ENCODE measurements at regions not wholly inside any gene's neighbourhood (a gene's known extent, or its start where the extent isn't known, plus 50 kb on each side); places are given as distances from the start of the nearest gene placed in this dataset.

DNA sequence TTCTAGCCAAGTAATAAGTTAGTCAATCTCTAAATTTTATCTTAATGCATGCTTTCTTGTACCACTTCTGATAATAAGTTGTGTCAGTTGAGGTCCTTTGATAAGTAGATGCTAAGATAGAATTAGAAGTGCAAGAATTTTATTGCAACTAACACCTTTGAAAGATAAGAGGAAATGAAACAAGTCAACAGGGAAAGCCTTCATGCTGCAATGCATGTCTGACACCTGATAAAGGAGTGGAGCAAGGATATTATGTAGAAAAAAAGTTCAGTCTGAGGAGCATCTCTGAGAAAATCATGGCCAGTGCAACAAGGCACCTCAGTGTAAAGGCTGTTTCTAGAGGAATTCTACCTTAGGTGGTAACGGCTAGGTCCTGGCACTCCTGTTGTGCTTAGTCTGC, 210.7 kb upstream of the PPP1R2C start:
- DNase-seq (ENCODE audit: low read depth, low spot score): no peak
- Histone ChIP-seq H3K27ac (no peak overlapping the region), H3K9me3 (ENCODE audit: low read depth, low read length) (no peaks in the 10 kb centered on the region), H3K36me3 (ENCODE audit: insufficient read depth, low read length) (no peaks in the 10 kb centered on the region), H3K4me3 (no peak overlapping the region), H3K9ac (ENCODE audit: insufficient read length) (no peak overlapping the region)
- TF ChIP-seq POLR2AphosphoS5 (IDR thresholded peaks at IDR 0.05; ENCODE audit: borderline replicate concordance, low read depth, low read length) (no peak), EZH2 (IDR thresholded peaks at IDR 0.05) (no peak), FOXP2 (optimal IDR thresholded peaks at IDR 0.05; ENCODE audit: control extremely low read depth, extremely low read length, insufficient read depth) (no peak)

DNA sequence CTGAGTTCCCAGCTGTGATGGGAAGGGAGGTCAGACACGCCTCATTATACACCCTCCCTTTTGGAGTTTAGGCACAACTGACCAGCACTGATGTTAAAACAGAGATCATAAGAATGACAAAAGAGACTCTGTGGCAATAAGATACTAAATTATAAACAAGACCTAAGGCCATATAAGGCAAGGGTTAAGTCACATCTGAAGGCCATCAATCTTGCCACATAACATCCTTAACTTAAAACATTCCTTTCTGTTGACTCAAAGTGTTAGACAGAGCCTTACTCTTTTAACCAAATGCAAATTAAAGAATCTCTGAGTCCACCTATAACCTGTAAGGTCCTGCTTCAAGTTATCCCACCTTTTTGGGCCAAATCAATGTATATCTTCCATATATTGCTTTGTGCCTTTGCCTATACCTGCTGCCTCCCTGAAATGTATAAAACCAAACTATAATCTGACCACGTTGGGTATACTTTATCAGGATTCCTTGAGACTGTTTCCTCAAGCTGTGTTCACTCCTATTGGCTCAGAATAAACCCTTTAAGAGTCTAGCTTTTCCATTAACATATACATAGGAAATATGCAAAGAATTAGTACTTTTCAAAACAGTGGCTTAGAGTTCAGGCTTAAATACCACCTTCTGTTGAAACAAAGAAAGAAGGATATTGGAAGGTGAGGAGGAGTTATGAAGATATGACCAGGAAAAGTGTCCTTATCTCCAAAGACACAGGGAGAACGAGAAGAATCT, 214.4 kb upstream of the PPP1R2C start:
- no peak overlapping the region for H3K4me3 ChIP-seq
- H3K36me3 ChIP-seq (ENCODE audit: insufficient read depth, low read length): no peaks in the 10 kb centered on the region
- H3K9me3 ChIP-seq (ENCODE audit: low read depth, low read length): no peaks in the 10 kb centered on the region
- H3K27ac ChIP-seq: no peak overlapping the region
- H3K9ac ChIP-seq (ENCODE audit: insufficient read length): no peak overlapping the region
- no peak for DNase-seq (ENCODE audit: low read depth, low spot score)
- no peak for TF ChIP-seq POLR2AphosphoS5 (IDR thresholded peaks at IDR 0.05; ENCODE audit: borderline replicate concordance, low read depth, low read length)
- no peak for TF ChIP-seq FOXP2 (optimal IDR thresholded peaks at IDR 0.05; ENCODE audit: control extremely low read depth, extremely low read length, insufficient read depth)
- no peak for TF ChIP-seq EZH2 (IDR thresholded peaks at IDR 0.05)

DNA sequence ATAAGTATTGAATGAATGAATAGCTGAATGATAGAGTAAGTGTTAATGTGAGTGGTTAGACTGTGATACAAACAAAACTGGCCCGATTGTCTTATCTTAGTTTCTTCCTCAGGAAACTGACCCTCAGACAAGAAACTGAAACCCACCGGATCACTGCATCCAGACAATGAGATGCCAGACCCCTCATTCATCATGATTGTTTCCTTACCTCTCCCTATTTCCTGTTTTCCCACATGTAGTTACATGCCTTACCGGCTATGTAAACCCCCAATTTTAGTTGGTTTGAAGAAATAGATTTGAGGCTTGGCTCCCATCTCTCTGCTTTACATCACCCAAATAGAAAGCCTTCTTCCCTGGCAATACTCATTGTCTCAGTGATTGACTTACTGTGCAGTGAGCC, 218.9 kb upstream of the PPP1R2C start:
- Histone ChIP-seq H3K9me3 (ENCODE audit: low read depth, low read length) (no peaks in the 10 kb centered on the region), H3K9ac (ENCODE audit: insufficient read length) (no peak overlapping the region), H3K4me3 (no peak overlapping the region), H3K36me3 (ENCODE audit: insufficient read depth, low read length) (no peaks in the 10 kb centered on the region), H3K27ac (no peak overlapping the region)
- TF ChIP-seq FOXP2 (optimal IDR thresholded peaks at IDR 0.05; ENCODE audit: control extremely low read depth, extremely low read length, insufficient read depth) (no peak), POLR2AphosphoS5 (IDR thresholded peaks at IDR 0.05; ENCODE audit: borderline replicate concordance, low read depth, low read length) (no peak), EZH2 (IDR thresholded peaks at IDR 0.05) (no peak)
- no peak for DNase-seq (ENCODE audit: low read depth, low spot score)

DNA sequence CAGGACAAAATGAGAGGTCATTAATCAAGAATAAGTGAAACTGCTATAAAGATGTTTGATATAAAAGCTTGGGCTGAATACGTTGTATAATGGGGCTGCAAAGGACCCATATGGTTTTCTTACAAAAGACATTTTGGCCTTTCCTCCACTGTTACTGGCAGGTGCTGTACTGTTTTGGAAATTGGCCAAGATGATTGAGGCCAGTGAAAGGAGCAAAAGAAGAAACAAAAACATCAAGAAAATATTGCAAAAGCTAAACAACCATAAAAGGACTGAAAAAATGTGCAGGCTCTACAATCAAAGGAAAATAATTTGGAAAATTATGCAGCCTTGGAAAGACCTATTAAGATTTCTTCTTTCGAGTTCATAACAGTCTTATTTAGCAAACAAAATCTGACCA, 222.2 kb upstream of the PPP1R2C start:
- Histone ChIP-seq H3K9me3 (ENCODE audit: low read depth, low read length) (no peaks in the 10 kb centered on the region), H3K36me3 (ENCODE audit: insufficient read depth, low read length) (no peaks in the 10 kb centered on the region), H3K27ac (no peak overlapping the region), H3K9ac (ENCODE audit: insufficient read length) (no peak overlapping the region), H3K4me3 (no peak overlapping the region)
- TF ChIP-seq POLR2AphosphoS5 (IDR thresholded peaks at IDR 0.05; ENCODE audit: borderline replicate concordance, low read depth, low read length) (no peak), FOXP2 (optimal IDR thresholded peaks at IDR 0.05; ENCODE audit: control extremely low read depth, extremely low read length, insufficient read depth) (no peak), EZH2 (IDR thresholded peaks at IDR 0.05) (no peak)
- no peak for DNase-seq (ENCODE audit: low read depth, low spot score)

DNA sequence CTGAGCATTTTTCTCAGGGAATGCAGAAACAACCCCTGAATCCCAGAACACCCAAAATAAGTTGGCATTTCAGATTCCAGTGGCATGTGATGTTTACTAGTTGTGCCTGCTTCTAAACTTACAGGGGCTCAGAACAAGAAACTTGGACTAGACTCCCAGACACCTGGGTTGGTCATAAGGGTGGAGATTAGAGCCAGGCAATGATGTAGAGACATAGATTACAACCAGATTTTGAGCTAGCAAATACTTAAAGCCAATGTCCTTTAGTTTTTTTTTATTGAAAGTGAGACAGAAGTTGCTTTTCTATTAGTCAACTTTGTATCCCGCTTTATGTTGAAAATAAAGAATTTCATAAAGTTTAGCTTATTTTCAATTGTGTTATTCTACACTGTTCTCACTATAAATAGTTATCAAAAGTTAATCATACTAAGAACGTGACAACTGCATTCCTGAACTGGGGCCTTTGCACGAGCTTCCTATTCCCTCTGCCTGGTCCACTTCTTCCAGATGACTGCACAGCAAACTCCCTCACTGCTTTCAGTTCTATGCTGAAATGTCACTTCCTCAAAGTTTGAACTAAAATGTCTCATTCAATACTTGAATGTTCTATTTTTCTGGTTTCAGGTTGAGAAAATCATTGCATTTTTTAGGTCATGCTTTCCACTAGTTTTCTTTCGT, 224.7 kb upstream of the PPP1R2C start:
- no peak for DNase-seq (ENCODE audit: low read depth, low spot score)
- no peak overlapping the region for H3K9ac ChIP-seq (ENCODE audit: insufficient read length)
- TF ChIP-seq POLR2AphosphoS5 (IDR thresholded peaks at IDR 0.05; ENCODE audit: borderline replicate concordance, low read depth, low read length) (no peak), EZH2 (IDR thresholded peaks at IDR 0.05) (no peak), FOXP2 (optimal IDR thresholded peaks at IDR 0.05; ENCODE audit: control extremely low read depth, extremely low read length, insufficient read depth) (no peak)
- H3K9me3 ChIP-seq (ENCODE audit: low read depth, low read length): no peaks in the 10 kb centered on the region
- H3K27ac ChIP-seq: no peak overlapping the region
- no peak overlapping the region for H3K4me3 ChIP-seq
- H3K36me3 ChIP-seq (ENCODE audit: insufficient read depth, low read length): no peaks in the 10 kb centered on the region

DNA sequence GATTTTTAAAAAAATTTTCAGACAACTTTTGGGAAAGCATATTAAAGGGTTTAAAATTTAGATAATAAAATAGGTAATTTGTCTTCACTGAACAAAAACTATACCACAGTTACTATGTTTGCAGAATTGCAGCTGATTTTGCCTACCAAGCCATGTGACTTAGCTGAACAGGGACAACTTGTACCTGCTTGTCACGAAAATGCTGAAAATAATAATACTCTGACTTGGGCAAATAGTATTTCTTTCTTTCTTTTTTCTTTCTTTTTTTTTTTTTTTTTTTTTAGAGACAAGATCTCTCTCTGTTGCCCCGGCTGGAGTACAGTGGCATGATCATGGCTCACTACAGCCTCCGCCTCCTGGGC, 225.2 kb upstream of the PPP1R2C start:
- no peaks in the 10 kb centered on the region for H3K9me3 ChIP-seq (ENCODE audit: low read depth, low read length)
- DNase-seq (ENCODE audit: low read depth, low spot score): no peak
- no peak overlapping the region for H3K4me3 ChIP-seq
- no peak overlapping the region for H3K27ac ChIP-seq
- no peak overlapping the region for H3K9ac ChIP-seq (ENCODE audit: insufficient read length)
- TF ChIP-seq POLR2AphosphoS5 (IDR thresholded peaks at IDR 0.05; ENCODE audit: borderline replicate concordance, low read depth, low read length) (no peak), EZH2 (IDR thresholded peaks at IDR 0.05) (no peak), FOXP2 (optimal IDR thresholded peaks at IDR 0.05; ENCODE audit: control extremely low read depth, extremely low read length, insufficient read depth) (no peak)
- H3K36me3 ChIP-seq (ENCODE audit: insufficient read depth, low read length): no peaks in the 10 kb centered on the region

DNA sequence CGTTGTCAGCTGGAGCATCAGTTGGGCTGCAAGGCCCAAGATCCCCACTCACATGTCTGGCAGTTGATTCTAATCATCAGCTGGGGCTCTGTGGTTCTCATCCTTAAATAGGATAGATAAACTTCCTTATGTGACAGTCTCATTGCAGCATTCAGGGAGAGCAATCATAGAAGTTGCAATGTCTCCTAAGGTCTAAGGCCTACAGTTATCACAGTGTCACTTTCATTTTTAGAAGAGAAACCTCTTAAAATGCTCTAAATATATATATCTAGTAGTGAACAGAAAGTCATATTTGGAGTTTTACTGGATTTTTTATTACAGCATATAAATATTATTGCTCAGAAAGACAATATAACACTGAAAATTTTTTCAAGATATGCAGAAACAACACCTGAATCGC, 226.0 kb upstream of the PPP1R2C start:
- Histone ChIP-seq H3K36me3 (ENCODE audit: insufficient read depth, low read length) (no peaks in the 10 kb centered on the region), H3K27ac (no peak overlapping the region), H3K4me3 (no peak overlapping the region), H3K9ac (ENCODE audit: insufficient read length) (no peak overlapping the region), H3K9me3 (ENCODE audit: low read depth, low read length) (no peaks in the 10 kb centered on the region)
- TF ChIP-seq POLR2AphosphoS5 (IDR thresholded peaks at IDR 0.05; ENCODE audit: borderline replicate concordance, low read depth, low read length) (no peak), FOXP2 (optimal IDR thresholded peaks at IDR 0.05; ENCODE audit: control extremely low read depth, extremely low read length, insufficient read depth) (no peak), EZH2 (IDR thresholded peaks at IDR 0.05) (no peak)
- DNase-seq (ENCODE audit: low read depth, low spot score): no peak

DNA sequence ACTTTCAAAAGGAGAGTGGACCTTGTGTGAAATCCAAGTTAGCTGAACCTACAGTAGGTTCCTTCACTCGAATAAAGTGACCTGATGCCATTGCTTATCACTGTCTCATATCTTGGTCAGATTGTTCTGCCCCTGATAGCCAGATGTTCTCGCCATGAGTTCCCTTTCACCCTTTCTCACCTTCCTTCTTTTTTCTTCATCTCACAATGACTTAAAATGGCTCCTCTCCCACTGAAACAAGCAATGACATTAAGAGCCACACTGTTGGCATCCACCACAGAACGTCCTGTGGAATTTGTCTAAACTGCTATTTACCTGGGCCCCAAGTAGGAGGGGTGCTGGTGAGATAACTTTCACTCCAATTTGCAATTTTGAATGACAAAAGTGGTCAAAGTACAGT, 227.6 kb upstream of the PPP1R2C start:
- Histone ChIP-seq H3K9me3 (ENCODE audit: low read depth, low read length) (no peaks in the 10 kb centered on the region), H3K9ac (ENCODE audit: insufficient read length) (no peak overlapping the region), H3K36me3 (ENCODE audit: insufficient read depth, low read length) (no peaks in the 10 kb centered on the region), H3K27ac (no peak overlapping the region), H3K4me3 (no peak overlapping the region)
- no peak for DNase-seq (ENCODE audit: low read depth, low spot score)
- no peak for TF ChIP-seq FOXP2 (optimal IDR thresholded peaks at IDR 0.05; ENCODE audit: control extremely low read depth, extremely low read length, insufficient read depth)
- TF ChIP-seq EZH2 (IDR thresholded peaks at IDR 0.05): no peak
- TF ChIP-seq POLR2AphosphoS5 (IDR thresholded peaks at IDR 0.05; ENCODE audit: borderline replicate concordance, low read depth, low read length): no peak

Data from SK-N-MC (cell line).